GM23338 (cell line): ENCODE measurements at regions not wholly inside any gene's neighbourhood (a gene's known extent, or its start where the extent isn't known, plus 50 kb on each side); places are given as distances from the start of the nearest gene placed in this dataset.

Experiments
- CREB1 ChIP-seq: fragments of 250-450 bp; sonication (Bioruptor Pico); IDR thresholded peaks from 2 replicates; pipeline ENCODE4 v1.5.0; 2020; ENCODE audit warnings: low read depth, mild to moderate bottlenecking, moderate library complexity
- EZH2phosphoT487 ChIP-seq: fragments of 200-600 bp; sonication (generic); IDR thresholded peaks from one replicate; pipeline ENCODE4 v1.8.1; 2018; ENCODE audit warnings: antibody characterized with exemption; ENCODE audit not compliant: unreplicated experiment
- POLR2AphosphoS5 ChIP-seq: IDR thresholded peaks from 2 replicates; pipeline ENCODE4 v1.6.1; 2016; ENCODE audit warnings: antibody characterized with exemption, low read depth
- TF ChIP-seq, protein P1 (sequence below), 2 experiments: fragments of 200-600 bp in 1 of 2; sonication (generic) in 1 of 2; conservative IDR thresholded peaks; 2 replicates each; pipeline versions ENCODE4 v1.5.1 to v1.6.1; 2016 to 2017; ENCODE audit warnings: antibody characterized with exemption in 2 of 2, low read depth in 2 of 2, mild to moderate bottlenecking in 2 of 2, moderate library complexity in 1 of 2
- TF ChIP-seq, protein P2 (sequence below): IDR thresholded peaks from 2 replicates; pipeline ENCODE4 v1.6.1; 2016; ENCODE audit warnings: antibody characterized with exemption
- TF ChIP-seq, protein P3 (sequence below): IDR thresholded peaks from one replicate; pipeline ENCODE4 v1.6.1; 2018; ENCODE audit warnings: antibody characterized with exemption; ENCODE audit not compliant: unreplicated experiment

DNA sequence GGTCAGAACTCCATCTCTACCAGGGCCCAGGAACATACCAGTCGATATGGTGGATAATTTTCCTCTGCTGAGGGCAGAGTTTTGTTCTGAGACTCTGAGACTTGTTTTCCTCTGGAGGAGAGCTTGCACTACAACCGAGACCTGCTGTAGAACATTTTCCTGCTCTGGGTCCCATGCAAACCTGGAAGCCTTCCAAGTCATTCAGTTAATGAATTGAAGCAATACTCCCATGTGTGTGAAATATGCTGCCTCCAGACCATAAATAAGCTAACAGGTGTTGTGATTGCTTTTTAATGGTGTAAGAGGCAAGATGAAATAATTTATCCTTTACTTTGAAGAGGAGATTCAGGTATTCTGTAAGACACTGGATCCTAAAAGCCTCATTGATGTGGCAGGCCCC lies 372.8 kb downstream of the TMEM167A start:
- TF ChIP-seq, protein P1, sequence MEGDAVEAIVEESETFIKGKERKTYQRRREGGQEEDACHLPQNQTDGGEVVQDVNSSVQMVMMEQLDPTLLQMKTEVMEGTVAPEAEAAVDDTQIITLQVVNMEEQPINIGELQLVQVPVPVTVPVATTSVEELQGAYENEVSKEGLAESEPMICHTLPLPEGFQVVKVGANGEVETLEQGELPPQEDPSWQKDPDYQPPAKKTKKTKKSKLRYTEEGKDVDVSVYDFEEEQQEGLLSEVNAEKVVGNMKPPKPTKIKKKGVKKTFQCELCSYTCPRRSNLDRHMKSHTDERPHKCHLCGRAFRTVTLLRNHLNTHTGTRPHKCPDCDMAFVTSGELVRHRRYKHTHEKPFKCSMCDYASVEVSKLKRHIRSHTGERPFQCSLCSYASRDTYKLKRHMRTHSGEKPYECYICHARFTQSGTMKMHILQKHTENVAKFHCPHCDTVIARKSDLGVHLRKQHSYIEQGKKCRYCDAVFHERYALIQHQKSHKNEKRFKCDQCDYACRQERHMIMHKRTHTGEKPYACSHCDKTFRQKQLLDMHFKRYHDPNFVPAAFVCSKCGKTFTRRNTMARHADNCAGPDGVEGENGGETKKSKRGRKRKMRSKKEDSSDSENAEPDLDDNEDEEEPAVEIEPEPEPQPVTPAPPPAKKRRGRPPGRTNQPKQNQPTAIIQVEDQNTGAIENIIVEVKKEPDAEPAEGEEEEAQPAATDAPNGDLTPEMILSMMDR (conservative IDR thresholded peaks at IDR 0.05; ENCODE audit: low read depth in 2 of 2) = no peak
- TF ChIP-seq POLR2AphosphoS5 (no peak), EZH2phosphoT487 (no peak), CREB1 (no peak)
- TF ChIP-seq, protein P2, sequence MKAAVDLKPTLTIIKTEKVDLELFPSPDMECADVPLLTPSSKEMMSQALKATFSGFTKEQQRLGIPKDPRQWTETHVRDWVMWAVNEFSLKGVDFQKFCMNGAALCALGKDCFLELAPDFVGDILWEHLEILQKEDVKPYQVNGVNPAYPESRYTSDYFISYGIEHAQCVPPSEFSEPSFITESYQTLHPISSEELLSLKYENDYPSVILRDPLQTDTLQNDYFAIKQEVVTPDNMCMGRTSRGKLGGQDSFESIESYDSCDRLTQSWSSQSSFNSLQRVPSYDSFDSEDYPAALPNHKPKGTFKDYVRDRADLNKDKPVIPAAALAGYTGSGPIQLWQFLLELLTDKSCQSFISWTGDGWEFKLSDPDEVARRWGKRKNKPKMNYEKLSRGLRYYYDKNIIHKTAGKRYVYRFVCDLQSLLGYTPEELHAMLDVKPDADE = no peak
- TF ChIP-seq, protein P3, sequence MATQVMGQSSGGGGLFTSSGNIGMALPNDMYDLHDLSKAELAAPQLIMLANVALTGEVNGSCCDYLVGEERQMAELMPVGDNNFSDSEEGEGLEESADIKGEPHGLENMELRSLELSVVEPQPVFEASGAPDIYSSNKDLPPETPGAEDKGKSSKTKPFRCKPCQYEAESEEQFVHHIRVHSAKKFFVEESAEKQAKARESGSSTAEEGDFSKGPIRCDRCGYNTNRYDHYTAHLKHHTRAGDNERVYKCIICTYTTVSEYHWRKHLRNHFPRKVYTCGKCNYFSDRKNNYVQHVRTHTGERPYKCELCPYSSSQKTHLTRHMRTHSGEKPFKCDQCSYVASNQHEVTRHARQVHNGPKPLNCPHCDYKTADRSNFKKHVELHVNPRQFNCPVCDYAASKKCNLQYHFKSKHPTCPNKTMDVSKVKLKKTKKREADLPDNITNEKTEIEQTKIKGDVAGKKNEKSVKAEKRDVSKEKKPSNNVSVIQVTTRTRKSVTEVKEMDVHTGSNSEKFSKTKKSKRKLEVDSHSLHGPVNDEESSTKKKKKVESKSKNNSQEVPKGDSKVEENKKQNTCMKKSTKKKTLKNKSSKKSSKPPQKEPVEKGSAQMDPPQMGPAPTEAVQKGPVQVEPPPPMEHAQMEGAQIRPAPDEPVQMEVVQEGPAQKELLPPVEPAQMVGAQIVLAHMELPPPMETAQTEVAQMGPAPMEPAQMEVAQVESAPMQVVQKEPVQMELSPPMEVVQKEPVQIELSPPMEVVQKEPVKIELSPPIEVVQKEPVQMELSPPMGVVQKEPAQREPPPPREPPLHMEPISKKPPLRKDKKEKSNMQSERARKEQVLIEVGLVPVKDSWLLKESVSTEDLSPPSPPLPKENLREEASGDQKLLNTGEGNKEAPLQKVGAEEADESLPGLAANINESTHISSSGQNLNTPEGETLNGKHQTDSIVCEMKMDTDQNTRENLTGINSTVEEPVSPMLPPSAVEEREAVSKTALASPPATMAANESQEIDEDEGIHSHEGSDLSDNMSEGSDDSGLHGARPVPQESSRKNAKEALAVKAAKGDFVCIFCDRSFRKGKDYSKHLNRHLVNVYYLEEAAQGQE = no peak
